NCI-H2081 treated with DMSO at 0.1 percent for 48 hours (cell line): ENCODE measurements at regions not wholly inside any gene's neighbourhood (a gene's known extent, or its start where the extent isn't known, plus 50 kb on each side); places are given as distances from the start of the nearest gene placed in this dataset.
"Not testable (repeated sequence)": the region's sequence is repeated elsewhere in the genome, so short reads cannot be mapped to it uniquely, and the experiment has no call there.

ENCODE experiments used
- DNase-seq: peaks from one replicate; lab custom pipeline; 2025; lab: John Stamatoyannopoulos, UW

GRCh38 chr4:67412153-67412712 lies 133.1 kb downstream of the CENPC start:
- not testable (repeated sequence) for DNase-seq

GRCh38 chr4:67403342-67403741 lies 142.0 kb downstream of the CENPC start:
- DNase-seq: no peak

GRCh38 chr4:67401902-67402301 lies 143.4 kb downstream of the CENPC start:
- DNase-seq: no peak

GRCh38 chr4:67397931-67398330 lies 147.4 kb downstream of the CENPC start:
- no peak for DNase-seq

GRCh38 chr4:67397031-67397430 lies 148.3 kb downstream of the CENPC start:
- no peak for DNase-seq

GRCh38 chr4:67396008-67396407 lies 149.3 kb downstream of the CENPC start:
- DNase-seq: no peak

- no peak for DNase-seq
Observed at GRCh38 chr4:67394879-67395278, 150.4 kb downstream of the CENPC start.

- DNase-seq: no peak
Observed at GRCh38 chr4:67393699-67394281, 151.5 kb downstream of the CENPC start.

GRCh38 chr4:67393007-67393406 lies 152.3 kb downstream of the CENPC start:
- no peak for DNase-seq

GRCh38 chr4:67381406-67381804 lies 163.9 kb downstream of the CENPC start:
- not testable (repeated sequence) for DNase-seq

- not testable (repeated sequence) for DNase-seq
Observed at GRCh38 chr4:67380702-67381405, 164.4 kb downstream of the CENPC start.

GRCh38 chr4:67380154-67380553 lies 165.1 kb downstream of the CENPC start:
- DNase-seq: no peak

GRCh38 chr4:67375291-67375690 lies 170.0 kb downstream of the CENPC start:
- DNase-seq: no peak

GRCh38 chr4:67371615-67372014 lies 173.7 kb downstream of the CENPC start:
- no peak for DNase-seq

- no peak for DNase-seq
Observed at GRCh38 chr4:67366311-67366861, 178.9 kb downstream of the CENPC start.

- no peak for DNase-seq
Observed at GRCh38 chr4:67365661-67366245, 179.6 kb downstream of the CENPC start.

GRCh38 chr4:67355806-67356205 lies 189.5 kb downstream of the CENPC start:
- DNase-seq: no peak

GRCh38 chr4:67346654-67347053 lies 198.6 kb downstream of the CENPC start:
- no peak for DNase-seq

- no peak for DNase-seq
Observed at GRCh38 chr4:67344594-67345380, 200.5 kb downstream of the CENPC start.

- DNase-seq: no peak
Observed at GRCh38 chr4:67343199-67343598, 202.1 kb downstream of the CENPC start.

GRCh38 chr4:67342291-67342690 lies 203.0 kb downstream of the CENPC start:
- no peak for DNase-seq

- DNase-seq: no peak
Observed at GRCh38 chr4:67333664-67334063, 211.6 kb downstream of the CENPC start.
